Activated CD4-positive, alpha-beta T cell treated with anti-CD3 and anti-CD28 coated beads, Interleukin-2, Interleukin-4, amounts not matched to agents 100 ng/mL and 50 ng/mL, durations not matched to agents 16 hours and 8 hours (primary cell): ENCODE measurements at regions not wholly inside any gene's neighbourhood (a gene's known extent, or its start where the extent isn't known, plus 50 kb on each side); places are given as distances from the start of the nearest gene placed in this dataset.
A peak's percentile ranks its signal among the peaks of the same experiment; 100 is the strongest.

Experiments
- DNase-seq: peaks from one replicate; pipeline ENCODE4 v3.0.0-alpha.2; 2020; ENCODE audit warnings: low spot score

DNA sequence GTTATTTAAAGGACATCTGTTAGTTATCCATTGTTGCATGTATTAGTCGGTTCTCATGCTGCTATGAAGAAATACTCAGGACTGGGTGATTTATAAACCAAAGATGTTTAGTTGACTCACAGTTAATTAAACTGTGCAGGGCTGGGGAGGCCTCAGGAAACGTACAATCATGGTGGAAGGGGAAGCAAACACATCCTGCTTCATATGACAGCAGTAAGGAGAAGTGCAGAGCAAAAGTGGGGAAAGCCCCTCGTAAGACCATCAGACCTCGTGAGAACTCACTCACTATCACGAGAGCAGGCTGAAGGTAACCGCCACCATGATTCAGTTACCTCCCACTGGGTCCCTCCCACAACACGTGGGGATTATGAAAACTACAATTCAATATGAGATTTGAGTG is 2064.1 kb downstream of the MAT2B start:
- DNase-seq, result no peak

DNA sequence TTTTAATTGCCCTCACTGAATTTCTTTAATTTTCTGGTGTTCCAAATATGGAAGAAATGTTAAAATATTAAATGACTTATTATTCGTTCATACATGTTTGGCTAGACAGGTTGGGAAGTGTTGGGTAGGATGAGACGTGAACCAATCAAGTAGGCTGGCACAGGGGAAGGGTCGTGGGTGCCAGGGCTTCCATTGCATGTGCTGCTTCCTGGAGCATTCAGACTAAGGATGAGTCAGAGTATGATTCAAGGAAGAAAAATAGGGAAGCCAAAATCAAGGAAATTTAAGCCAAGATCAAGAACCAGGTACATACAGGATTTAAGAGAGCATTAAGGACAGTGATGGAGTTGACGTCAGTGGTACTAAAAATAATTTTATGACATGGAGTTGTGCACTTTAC is 2068.0 kb downstream of the MAT2B start:
- DNase-seq, result no peak

DNA sequence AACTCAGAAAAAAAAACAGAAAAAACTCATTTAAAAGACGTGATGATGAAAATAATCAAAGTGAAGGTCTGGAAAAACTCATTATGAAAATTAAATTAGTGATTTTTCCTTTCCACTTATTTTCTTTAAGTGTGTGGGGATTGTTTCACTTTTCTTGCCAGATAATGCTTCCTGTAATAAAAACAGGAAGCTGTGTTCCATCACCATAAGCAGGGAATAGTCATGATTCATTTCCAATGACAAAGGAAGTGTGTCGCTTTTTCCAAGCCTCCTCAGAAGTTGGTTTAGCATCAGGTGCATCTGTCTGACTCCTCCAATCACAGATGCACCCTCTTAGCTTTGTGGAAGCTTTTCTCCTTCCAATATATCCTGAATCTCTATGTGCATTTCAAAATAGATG is 2068.7 kb downstream of the MAT2B start:
- no peak for DNase-seq

- peak; percentile 18 for DNase-seq
Measured at GRCh38 chr5:165576678-165577275, 2071.4 kb downstream of the MAT2B start.

GRCh38 chr5:165579911-165580310 is 2074.5 kb downstream of the MAT2B start:
- DNase-seq, result no peak

GRCh38 chr5:165594693-165595092 is 2089.3 kb downstream of the MAT2B start:
- no peak for DNase-seq

- no peak for DNase-seq
Measured at GRCh38 chr5:165602529-165602928, 2097.1 kb downstream of the MAT2B start.

- no peak for DNase-seq
Measured at GRCh38 chr5:165607026-165607425, 2101.6 kb downstream of the MAT2B start.

DNA sequence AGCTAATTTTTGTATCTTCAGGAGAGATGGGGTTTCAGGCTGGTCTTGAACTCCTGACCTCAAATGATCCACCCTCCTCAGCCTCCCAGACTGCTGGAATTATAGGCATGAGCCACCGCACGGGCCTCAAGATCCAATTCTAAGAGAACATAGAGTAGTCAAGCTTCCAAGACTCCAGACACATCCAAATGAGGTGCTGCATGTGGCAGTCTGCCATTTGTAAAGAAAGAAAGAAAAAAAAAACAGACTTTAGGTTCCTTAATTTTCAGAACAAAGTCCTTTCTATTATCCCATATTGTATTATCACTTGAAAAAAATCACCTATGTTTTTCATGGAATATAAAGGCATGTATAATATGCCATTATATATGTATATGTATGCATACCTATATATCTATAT is 2104.5 kb downstream of the MAT2B start:
- no peak for DNase-seq

- DNase-seq, result no peak
Measured at GRCh38 chr5:165616490-165617405, 2111.3 kb downstream of the MAT2B start.

GRCh38 chr5:165617491-165617890 is 2112.1 kb downstream of the MAT2B start:
- no peak for DNase-seq

GRCh38 chr5:165620394-165620793 is 2115.0 kb downstream of the MAT2B start:
- DNase-seq, result no peak

- no peak for DNase-seq
Measured at GRCh38 chr5:165622864-165623536, 2117.6 kb downstream of the MAT2B start.

DNA sequence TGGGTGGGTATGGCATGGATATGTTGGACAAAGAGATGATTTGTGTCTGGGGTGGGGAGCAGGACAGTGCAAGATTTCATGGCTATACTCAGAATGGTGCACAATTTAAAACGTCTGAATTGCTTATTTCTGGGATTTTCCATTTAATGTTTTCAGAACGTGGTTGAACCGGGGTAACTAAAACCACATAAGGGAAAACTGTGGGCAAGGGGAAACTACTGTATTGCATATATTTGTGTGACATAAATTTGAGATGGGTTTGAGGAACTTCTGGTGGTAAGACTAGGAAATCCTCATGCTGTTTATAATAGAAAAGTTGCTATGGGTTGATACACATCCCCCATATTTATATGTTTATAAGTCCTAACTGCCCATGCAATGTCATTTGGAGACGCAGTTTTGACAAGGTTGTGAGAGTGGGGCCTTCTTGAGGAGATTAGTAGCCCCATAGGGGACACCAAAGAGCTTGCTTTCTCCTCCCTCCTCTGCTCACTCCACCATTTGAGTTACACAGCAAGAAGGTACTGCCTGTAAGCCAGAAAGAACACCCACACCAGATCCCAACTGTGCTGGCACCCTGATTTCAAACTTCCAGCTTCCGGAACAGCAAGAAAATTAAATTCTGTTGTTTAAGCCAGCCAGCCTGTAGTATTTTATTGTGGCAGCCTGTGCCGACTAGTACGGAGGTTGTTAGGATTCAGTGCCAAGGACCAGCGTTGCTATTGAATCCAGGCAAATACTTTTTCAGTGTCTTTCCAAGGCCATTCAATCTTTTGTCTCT is 2118.9 kb downstream of the MAT2B start:
- no peak for DNase-seq

- no peak for DNase-seq
Measured at GRCh38 chr5:165626161-165626560, 2120.7 kb downstream of the MAT2B start.

DNA sequence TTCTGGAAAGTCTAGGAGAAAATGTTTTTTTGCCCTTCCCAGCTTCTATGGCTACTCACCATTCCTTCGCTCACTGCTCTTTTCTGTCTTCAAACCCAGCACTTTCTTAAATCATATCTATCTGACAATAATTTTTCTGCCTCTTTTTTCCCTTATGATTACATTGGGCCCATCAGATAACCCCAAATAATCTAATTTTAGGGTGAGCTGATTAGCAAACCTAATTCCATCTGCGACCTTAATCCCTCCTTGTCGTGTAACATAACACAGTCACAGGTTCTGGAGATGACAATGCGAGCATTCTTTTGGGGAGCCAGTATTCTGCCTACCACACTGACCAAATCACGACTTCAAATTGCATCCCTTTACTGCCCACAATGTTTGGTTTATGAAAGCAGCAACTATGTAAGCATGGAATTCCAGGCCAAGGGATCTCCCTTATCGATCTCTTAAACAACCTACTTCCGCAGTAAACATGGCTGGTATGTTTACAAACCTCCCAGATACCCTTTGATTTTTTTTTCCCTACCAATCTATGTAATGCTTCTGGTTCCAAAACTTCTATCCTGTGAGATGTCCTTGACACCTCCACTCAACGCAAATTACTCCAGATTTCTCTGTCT is 2122.2 kb downstream of the MAT2B start:
- DNase-seq, result no peak

GRCh38 chr5:165630261-165630778 is 2124.9 kb downstream of the MAT2B start:
- DNase-seq, result peak; percentile 36

DNA sequence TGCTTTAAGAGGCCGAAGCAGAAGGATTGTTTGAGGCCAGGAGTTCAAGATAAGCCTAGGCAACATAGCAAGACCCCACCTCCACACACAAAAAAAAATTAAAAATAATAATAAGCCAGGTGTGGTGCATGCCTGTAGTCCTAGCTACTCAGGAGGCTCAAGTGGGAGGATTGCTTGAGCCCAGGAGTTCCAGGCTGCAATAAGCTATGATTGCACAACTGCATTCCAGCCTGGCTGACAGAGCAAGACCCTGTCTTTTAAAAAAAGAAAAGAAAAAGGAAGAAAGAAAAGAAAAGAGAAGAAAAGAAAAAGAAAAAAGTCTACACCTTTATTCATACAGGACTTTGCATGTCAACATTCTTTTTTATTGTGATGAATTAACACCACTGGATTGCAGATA is 2125.8 kb downstream of the MAT2B start:
- DNase-seq, result no peak

DNA sequence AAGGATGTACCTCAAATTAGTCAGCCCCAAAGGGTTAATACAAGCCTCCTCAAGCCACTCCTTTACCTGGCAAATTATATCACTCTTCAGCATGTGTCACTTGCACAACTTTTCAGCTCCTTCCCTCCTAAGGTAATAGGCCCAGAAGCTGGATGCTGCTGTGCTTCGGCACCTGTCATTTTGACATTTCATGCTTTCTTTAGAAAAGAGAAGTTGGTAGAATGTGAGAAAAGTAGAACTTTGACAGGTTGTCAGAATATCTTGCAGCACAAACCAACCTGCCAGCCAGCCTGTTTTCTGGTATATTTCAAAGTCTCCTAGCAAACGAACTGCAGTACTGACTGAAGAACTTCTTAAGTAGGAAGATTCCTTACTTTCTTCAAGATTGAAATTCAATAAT is 2136.9 kb downstream of the MAT2B start:
- DNase-seq, result no peak

DNA sequence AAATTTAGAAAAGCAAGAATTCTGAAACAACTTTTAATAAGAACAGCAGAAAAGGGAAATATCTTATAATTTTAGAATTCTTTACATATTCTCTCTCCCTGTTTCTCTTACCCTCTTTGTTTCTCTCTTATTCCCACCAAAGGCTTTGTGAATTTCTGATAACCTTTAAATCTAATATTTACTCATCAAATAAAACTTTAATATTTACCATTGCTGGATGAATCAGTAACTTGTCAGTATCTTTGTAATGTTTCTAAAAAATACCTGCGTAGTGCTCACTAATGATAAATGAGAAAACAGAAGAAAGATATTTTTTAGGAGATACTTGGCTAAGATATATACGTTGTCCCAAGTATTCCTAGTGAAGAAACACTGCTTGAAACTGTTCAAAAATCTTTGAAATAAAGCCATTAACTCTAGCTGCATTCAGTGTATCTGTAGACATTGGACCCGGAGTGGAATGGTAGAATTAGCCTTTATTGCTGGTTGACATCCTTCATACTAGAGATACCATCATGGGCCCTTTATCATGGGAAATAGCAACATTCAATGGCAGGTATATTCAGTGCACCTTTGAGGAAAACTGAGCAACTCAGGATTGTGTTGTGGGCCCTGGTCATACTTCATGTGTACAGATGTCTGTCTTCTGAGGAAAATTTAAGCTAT is 2160.4 kb downstream of the MAT2B start:
- no peak for DNase-seq

DNA sequence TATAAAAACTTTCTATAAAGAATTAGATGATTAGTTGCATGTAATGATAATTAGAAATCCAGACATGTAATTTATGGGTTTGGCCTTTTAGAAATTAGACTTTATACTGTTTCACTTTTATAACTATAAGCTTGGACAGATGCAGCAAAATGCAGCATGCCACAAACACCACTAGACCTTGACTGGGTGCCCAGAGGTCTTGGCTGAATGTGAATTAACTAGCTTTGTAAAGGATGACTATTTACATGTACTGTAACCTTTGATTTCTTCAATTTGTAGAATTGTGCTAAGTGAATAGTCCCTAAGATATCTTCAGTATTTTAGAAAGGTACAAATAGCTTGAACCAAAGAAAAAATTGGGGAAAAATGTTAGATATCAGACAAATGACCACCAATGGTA is 2168.1 kb downstream of the MAT2B start:
- DNase-seq, result no peak
